Esophagus muscularis mucosa (tissue), 3 donors: ENCODE measurements at regions not wholly inside any gene's neighbourhood (a gene's known extent, or its start where the extent isn't known, plus 50 kb on each side); places are given as distances from the start of the nearest gene placed in this dataset.

Experiments used
- small RNA-seq, 3 donors: library from RNA; depleted of rRNA; stranded (forward); fragments of <200 nt; gene quantifications; one replicate each; pipeline ENCODE3, GENCODE V24; 2016

Small RNAs in the stretch of these regions (small RNA-seq; reads per million reads assigned to genes)
- 0 reads per million in 3 donors for gene SNRPCP16
